Activated CD4-positive, alpha-beta T cell treated with anti-CD3 and anti-CD28 coated beads for 4 hours (primary cell): ENCODE measurements at regions not wholly inside any gene's neighbourhood (a gene's known extent, or its start where the extent isn't known, plus 50 kb on each side); places are given as distances from the start of the nearest gene placed in this dataset.

Source experiments
- DNase-seq, 2 donors: peaks; one replicate each; pipeline ENCODE4 v3.0.0-alpha.2; 2020

DNA sequence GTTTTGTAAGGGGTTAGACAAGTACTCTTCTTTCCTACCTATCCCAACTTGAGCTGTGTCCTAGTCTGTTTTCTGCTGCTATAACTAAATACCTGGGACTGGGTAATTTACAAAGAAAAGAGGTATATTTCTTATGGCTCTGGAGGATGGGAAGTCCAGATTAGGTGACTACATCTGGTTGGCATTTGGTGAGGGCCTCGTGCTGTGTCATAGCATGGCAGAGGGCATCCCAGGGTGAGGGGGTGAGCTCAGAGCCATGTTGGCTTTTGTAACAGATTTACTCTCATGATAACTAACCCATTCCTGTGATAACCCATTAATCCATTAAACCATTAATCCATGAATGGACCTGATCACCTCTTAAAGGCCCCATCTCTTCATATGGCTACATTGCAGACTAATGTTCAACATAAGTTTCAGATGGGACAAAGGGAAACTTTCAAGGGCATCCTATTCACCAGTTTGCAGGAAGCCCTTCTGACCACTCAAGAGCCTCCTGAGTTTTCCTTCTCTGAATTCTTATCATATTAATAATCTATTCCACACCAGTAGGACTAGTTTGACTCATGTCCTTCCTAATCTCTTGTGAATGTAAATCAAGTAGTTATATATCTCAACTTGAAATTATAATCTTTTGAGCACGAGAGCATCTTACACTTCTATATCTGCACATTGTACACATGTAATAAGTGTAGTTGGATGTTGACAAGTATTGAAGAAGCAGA is 185.7 kb upstream of the ZPLD1 start:
- DNase-seq: no peak

DNA sequence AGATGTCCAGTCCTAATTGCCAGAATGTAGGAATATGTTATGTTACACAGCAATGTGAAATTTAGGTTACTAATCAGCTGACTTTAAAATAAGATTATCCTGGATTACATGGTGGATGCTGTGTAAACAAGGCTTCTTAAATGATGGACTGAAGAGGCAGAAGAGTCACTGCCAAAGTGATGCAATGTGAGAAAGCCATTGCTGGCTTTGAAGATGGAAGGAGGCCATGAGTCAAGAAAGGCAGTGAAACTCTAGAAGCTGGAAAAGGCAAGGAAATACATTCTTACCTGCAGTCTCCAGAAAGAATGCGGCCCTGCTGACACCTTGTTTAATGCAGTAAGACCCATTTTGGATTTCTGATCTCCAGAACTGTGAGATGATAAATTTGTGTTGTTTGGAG is 179.1 kb upstream of the ZPLD1 start:
- DNase-seq: no peak

DNA sequence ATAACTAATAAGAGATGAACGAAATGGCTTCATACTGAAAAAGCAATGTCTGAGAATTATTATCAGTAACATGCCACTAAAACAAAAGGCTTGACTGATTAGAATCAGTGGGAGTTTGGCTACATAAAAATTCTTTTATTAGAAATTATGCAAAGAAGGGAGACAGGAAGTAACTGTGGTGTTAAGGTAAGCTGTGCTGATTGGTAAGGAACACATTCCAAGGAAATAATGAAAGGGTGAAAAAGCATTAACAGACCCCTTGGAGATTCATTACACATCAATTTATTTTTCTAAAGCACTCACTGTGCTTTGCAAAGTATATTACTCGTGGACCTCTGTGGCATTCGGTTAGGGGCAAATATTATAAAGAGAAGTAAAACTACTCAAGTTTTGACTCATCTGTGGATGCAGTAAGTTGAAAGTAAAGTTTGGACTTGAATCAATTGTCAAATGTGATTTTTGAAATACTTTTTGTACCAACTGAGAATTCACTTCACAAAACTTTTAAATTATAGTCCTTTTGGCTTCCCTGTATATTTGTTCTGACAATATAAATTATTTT is 176.1 kb upstream of the ZPLD1 start:
- DNase-seq: no peak

DNA sequence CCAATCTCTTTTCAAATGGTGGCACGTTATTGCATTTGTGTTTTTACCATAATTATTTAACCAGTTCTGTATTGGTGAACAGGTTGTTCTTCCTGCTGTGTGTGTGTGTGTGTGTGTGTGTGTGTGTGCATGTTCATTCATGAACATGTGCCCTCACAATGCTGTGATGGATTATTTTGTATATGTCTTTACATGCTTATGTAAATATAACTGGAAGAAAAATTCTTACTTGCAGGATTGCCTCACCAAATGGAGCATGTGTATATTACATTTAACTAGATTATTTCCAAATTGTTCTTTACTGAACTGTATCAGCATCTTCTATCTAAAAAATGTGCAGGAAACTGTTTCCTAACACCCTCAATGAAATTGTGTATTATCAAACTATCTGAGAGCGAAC is 175.2 kb upstream of the ZPLD1 start:
- DNase-seq: no peak

DNA sequence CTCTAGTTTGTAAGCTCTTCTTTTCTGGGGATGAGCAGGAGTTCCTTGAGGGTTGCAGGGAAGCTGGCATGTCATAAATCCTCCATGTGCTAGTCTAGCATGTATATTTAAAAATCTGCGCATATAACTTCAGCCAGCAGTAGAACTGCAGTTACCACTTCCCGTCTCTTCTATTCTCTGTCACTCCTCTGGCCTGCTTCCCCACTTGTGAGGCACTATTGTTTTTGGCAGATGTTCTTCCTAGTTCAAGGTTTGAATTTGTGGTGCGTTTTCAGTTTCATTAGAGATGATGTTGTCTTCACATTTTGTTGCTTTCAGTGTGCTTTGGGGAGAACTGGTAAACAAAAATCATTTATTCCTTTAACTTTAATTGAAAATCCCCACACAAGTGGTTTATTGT is 169.1 kb upstream of the ZPLD1 start:
- no peak for DNase-seq

DNA sequence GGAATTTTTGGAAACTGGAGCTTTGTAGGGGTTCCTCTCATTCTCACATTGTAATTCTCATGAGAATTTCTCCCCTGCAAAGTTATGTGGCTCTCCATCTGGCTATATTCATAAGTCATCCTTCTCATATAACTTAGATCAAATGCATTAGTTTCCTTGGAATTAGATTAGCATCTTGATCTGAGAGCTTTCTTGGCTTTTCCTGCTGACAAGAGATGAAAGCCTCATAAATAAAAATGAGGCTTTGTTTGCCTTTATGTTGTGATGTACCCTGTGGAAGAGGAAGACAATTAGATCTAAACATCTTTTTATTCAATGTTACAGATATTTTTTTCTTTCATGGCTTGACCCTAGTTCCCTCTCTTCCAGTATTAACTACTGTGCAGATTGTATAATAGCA is 165.4 kb upstream of the ZPLD1 start:
- DNase-seq: no peak

DNA sequence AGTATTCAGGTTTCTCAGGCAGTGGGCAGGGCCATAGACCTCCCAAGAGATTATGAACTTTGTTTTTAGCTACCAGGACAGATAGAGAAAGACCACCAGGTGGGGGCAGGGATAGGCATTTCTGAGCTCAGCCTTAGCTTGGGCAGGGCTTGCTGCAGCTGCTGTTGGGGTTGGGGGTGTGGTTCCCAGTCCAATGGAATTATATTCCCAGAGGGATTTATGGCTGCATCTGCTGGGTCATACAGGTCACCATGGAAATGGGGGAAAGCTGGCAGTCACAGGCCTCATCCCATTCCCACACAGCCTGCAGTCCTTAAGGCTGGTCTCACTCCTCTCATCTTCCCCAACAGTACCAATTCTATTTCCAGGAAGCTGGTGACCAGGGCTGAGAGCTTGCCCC is 144.6 kb upstream of the ZPLD1 start:
- no peak for DNase-seq

DNA sequence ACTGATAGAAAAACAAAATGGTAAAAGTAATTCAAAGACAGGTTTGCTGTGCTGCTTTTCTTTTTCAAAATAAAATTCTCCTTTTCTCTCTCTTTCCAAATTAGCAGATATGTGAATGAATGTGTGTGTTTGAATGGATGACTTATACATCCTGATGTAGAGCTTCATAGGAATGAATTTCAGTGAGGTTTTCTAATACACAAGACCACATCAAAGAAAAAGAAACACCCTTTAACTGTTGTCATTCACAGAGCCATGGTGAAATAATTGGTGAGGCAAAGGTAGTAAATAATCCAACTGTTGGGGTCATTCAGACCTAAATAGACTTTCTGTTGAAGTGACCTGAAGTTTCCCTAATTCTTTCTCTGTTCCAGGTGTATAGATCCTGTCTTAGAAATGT is 139.1 kb upstream of the ZPLD1 start:
- DNase-seq: no peak

DNA sequence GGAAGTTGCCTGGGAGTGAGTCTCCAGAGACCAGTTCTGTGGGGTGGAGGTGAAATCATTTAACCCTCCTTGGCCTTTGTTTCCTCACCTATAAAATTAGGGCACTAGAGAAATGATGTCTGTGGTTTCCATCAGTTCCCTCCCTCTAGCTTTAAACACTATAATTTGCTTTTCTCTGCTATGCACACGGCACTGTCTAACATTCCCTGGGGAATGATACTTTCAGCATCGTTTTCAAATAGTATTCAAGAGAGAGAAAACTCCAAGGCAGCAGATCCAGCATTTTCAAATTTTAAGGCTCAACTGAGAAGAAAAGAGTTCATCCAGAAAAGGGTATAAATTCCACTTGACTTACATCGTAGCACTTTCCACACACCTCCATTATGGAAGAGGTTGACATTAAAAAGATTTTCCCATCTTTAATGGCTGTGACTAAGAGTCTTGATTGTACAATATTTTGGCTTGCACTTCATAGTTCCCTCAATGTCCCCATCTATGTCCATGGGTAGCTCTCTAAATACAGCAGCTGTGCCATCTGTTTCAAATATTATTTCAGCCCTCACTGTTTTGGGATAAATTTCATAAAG is 137.7 kb upstream of the ZPLD1 start:
- no peak for DNase-seq

DNA sequence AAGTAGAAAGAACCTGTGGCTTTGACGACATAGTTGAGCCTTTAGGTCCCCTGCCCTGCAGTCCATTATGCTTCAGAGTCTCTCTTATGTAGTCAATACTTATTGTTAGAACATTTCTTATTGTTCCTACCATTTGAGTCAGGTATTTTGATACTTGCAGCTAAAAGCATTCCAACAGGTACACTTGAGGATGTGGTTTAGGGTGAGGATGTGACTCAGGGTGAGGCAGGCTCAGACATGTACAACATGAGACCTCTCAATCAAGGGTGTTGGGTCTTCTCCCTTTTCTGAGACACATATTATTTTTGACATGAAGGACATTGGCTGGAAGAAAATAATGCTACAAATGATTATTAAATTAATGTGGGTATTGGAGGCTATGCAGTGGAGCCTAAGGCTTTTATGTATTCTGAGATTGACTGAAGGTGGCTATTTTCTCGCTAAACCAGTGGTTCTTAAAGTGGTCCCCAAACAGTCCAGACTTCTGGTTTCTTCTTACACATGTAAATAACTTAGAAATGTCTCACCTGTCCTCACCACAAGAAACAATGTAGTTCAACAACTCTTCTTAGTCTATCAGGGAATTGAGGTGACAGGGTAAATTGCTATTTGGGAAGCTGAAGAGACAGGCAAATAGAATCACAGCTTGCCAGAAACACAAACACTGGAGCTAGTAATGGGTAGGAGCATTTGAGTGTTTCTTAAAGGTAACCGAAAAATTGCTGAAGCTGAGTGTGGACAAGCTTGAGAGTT is 135.5 kb upstream of the ZPLD1 start:
- no peak for DNase-seq

DNA sequence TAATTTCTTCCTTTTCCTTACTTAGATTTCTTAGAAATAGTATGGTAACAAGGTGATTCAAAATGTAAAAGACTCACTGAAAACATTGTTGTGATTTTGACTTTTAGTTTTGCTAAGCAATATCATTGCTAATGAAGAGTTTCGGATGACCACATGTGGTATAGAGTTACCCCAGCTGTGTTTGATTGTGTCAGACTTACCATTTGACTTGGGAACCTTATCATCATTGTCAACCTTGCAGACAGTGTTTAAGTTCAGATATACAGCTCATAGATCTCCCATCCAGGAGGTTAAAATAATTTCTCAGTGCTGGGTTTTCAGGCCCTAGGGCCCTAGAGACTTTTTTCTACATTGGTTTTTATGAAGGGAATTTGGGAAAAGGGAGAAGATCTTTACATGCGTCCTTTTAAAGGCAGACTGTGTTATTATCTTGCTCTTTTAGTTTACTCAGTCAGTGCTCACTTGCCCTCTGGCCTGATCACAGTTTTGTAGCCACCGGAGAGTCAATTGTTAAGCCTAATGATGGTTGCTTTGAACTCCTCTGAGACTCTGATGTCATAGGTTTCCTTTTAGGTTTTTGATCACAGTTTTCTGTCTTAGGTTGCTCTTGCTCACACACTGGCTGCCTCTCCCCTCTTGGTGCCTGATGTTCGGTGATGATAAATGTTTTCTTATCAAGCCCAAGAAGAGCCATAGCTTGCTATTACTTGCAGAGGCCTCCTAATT is 133.5 kb upstream of the ZPLD1 start:
- DNase-seq: no peak

DNA sequence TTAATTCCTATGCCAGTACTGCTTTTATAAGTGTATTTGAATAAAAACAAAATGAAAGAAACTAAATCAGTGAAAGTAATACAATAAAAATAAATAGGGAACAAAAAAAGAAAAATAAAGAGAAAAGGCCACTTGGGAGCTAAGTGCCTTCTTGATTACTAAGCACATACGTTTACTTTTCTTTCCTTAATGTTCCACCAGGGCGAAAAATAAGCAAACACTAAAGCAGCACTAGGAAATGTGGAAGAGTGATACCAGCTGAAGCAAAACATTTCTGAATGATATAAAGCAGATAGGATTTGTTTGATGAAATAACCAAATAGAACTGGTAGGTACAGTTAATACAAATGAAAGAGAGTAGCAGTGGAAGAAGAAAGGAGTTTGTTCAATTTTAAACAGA is 132.8 kb upstream of the ZPLD1 start:
- no peak for DNase-seq

DNA sequence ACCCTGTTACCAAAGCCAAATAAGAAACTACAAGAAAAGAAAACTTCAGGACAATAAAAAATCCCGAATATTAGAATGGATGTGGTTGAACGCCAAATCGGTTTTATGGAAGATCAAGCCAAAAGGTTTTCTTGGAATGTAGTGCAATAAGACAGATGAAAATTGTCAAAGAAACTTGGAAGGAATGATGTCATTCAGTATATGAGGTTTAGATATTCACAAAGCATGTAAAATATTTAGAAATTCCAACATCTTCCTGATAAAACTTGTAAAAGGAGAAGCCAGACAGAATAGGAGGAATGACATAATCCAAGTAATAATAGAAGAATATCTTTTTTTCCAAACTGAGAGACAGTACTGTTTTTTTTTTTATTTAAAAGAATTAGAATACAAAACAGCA is 130.3 kb upstream of the ZPLD1 start:
- DNase-seq: no peak

DNA sequence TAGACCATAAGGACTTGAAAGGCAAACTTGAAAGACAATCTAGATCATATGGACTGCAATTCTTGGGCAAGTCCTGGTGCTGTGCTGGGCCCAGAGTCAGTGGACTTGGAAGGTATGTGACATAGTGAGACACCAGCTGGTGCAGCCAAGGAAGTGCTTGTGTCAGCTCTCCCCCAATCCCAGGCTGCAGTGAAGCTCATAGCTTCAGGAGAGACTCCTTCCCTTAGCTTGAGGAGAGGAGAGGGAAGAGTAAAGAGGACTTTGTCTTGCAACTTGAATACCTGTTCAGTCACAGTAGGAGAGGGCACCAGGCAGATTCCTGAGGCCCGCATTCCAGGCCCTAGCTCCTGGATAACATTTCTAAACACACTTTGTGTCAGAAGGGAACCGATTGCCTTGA is 127.4 kb upstream of the ZPLD1 start:
- no peak for DNase-seq

DNA sequence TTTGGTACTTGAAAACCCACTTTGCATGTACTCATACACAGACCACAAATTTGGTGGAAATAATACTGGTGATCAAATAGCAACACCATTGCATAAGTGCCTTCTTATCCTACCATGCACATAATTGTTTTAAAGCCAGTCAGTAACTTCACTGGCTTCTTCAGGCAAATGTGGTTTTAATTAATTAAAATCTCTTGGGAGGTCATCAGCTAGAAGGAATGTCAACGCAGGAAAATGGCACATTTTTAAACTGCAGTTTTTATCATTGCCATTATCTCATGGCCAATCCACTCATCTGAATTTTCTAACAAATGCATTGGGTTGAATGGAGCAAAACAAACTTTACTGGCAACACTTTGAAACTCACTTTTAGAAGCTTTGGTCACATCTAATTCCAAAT is 105.7 kb upstream of the ZPLD1 start:
- no peak for DNase-seq

DNA sequence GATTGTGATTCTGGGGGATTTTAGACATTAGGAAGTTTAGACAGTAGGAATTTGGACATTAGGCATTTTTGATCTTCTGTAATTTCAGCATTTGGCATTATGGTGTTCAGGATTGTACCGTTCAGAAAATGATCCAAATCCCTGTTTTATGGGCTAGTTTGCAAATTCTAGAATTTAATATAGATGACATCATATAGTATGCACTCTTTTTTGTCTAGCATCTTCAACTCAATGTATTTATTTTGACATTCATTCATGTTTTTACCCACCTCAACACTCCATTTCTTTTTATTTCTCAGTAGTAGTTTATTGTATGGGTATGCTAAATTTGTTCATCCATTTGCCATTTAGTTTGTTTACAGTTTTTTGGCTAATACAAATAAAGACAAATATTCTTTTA is 105.3 kb upstream of the ZPLD1 start:
- DNase-seq: no peak

DNA sequence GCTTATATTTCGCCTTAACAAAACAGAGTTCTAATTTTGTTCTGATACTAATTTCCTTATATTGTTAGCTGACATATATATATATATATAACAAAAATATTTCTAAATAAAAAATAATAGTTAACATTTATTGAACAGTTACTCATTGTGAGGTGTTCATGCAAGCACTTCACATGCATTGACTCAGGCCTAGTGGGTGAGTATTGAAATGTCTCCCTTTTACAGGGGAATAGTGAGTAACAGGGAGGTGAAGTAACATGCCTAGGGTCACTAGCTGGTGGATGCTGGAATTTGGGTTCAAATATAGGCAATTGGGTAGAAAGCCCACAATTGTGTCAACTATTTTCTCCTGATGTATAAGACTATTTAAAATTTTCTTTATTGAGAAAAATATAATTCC is 102.6 kb upstream of the ZPLD1 start:
- no peak for DNase-seq

DNA sequence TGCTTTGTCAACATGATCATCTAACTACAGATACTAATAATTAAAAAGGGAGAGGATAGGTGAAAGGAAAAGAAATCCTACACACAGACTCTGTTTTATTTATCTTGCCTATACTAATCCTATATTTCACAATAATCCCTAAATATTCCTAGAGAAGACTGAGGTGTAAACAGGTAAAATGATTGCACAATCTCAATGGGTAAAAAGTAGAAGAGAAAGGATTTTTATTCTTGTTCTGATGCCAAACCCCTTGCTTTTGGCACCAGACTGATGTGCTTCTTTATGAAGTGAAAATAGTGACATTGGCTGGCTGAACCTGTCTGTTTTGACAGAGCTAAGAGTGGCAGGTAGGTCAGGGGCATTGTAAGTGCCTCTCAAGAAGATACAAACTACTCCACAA is 101.9 kb upstream of the ZPLD1 start:
- DNase-seq: no peak

DNA sequence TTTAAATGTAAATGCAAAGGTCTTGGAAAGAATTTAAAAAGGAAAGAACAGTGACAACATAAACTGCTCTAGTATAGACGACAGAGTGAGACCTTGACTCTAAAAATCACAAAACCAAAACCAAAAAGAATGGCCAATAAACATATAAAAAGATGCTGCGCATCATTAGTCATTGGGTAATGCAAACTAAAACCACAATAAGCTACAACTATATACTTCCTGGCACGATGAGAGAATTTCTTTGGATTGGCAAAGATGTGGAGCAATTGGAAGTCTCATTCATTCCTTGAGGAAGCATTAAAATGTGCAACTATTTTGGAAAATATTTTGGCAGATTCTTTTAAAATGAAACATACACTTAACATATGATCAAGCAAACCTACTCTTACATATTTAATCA is 98.7 kb upstream of the ZPLD1 start:
- DNase-seq: no peak

DNA sequence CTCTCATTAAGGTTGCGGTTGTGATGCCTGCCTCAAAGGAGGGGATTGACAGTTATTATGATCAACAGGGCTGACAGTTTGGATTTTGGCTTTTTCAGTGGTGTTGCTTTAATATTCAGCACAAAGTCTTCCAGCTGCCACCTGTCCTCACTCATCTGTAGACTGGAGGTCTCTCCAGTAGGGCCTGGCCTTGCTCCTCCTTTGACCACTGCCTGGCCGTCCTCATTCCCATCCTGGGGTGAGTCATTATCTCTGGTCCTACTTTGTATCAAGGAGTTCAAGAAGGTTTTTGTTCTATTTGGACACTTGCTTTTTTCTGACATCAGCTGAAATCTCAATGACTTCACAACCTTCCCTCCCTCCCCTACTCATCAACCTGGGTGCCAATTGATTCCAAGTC is 95.1 kb upstream of the ZPLD1 start:
- no peak for DNase-seq

DNA sequence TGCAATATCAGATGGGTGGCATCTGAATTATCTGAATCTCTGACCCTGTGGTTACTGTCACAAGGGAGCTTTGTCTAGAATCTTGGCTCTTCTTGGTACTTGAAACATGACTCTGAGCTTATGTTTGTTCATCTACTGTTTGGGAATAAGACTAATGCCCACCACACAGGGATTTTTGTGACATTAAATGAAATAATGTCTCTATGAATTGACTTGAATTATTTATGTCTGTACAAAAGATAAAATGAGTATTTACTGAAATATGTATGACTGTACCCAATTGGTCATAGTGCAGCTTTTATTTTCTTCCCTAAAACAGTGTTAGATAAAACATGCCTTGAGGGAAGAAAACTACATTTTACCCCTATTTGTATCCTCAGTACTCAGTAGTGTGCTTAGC is 87.9 kb upstream of the ZPLD1 start:
- DNase-seq: no peak

DNA sequence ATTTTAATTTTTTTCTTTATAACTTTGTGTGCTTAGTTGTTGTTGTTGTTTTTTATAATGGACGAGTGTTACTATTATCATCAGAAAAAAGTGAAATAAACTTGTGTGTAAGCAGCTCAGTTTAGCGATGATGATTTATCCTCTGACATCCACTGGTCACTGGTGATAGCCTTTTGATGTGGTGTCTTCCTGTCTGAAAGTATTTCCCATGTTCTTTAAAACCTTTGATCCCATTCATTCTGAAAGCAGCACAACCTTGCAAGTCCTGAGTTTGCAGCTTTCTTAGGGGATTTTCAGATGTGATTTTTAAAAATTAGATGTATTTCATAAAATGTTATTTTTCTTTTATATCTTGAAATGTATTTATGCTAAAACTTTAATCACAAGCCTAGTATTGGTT is 85.9 kb upstream of the ZPLD1 start:
- DNase-seq: no peak

DNA sequence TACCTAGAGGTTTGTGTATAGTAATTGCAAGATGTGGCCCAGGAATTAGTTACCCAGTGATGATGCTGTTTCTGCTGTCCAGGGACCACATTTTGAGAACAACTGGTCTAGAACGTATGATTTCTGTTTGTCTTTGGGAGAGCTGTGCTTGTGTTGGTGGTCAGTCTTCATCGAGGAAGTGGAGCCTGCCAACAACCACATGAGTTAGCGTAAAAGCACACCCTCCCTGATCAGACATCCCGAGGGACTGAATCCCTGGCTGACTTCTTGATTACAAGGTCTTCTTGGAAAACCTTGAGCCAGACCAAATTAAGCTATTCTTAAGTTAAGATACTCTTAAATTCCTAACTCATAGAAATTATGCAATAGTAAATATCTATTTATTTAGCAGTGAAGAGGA is 81.7 kb upstream of the ZPLD1 start:
- no peak for DNase-seq

DNA sequence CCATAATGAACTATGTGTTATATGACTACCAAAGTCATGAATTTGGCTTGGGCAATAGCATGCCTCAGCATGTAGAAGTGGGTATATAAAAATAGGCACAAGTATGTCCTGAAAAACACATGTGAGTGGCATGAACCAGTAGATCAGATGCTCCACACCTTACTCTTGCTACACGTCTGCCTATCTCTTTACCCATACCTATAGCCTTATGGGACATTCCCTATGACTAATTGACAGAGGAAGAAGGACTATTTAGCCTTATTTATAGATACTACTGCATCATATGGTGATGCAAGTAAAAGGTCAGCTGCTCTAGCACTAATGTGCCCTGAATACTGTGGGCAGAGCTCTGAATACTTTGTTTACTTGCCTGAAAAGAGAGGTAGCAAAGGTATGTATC is 81.0 kb upstream of the ZPLD1 start:
- DNase-seq: no peak
